Smooth muscle cell (in vitro differentiated cells): ENCODE measurements at regions not wholly inside any gene's neighbourhood (a gene's known extent, or its start where the extent isn't known, plus 50 kb on each side); places are given as distances from the start of the nearest gene placed in this dataset.

Source experiments
- DNase-seq: peaks from one replicate; lab custom pipeline; 2025; ENCODE audit not compliant: unreplicated experiment; lab: John Stamatoyannopoulos, UW
- H2AFZ ChIP-seq: fragments of 200-600 bp; sonication (generic); 2 replicates; pipeline ENCODE4 v1.6.0; 2016; ENCODE audit warnings: antibody characterized with exemption, low read depth, mild to moderate bottlenecking
- H3F3A ChIP-seq: fragments of 200-600 bp; sonication (generic); 2 replicates; pipeline ENCODE4 v1.6.0; 2017; ENCODE audit warnings: antibody characterized with exemption, low read depth
- H3K27ac ChIP-seq: fragments of 200-600 bp; sonication (generic); 2 replicates; pipeline ENCODE4 v1.5.1; 2016; ENCODE audit warnings: low read depth, mild to moderate bottlenecking
- H3K27me3 ChIP-seq: fragments of 200-600 bp; sonication (generic); 2 replicates; pipeline ENCODE4 v1.6.1; 2016; ENCODE audit warnings: low read depth, mild to moderate bottlenecking
- H3K36me3 ChIP-seq: fragments of 200-600 bp; sonication (generic); 2 replicates; pipeline ENCODE4 v1.5.1; 2016; ENCODE audit warnings: low read depth
- H3K4me1 ChIP-seq: fragments of 200-600 bp; sonication (generic); 2 replicates; pipeline ENCODE4 v1.5.1; 2016; ENCODE audit warnings: low read depth
- H3K4me2 ChIP-seq: fragments of 200-600 bp; sonication (generic); 2 replicates; pipeline ENCODE4 v1.6.0; 2016; ENCODE audit warnings: mild to moderate bottlenecking
- H3K4me3 ChIP-seq: fragments of 200-600 bp; sonication (generic); 2 replicates; pipeline ENCODE4 v1.5.1; 2016; ENCODE audit warnings: mild to moderate bottlenecking
- H3K79me2 ChIP-seq: fragments of 200-600 bp; sonication (generic); 2 replicates; pipeline ENCODE4 v1.6.0; 2016; ENCODE audit warnings: low read depth, mild to moderate bottlenecking
- H3K9ac ChIP-seq: fragments of 200-600 bp; sonication (generic); 2 replicates; pipeline ENCODE4 v1.6.0; 2016; ENCODE audit warnings: low read depth
- H3K9me3 ChIP-seq: fragments of 200-600 bp; sonication (generic); replicated peaks from 2 replicates; pipeline ENCODE4 v1.5.1; 2016; ENCODE audit warnings: low read depth
- H4K20me1 ChIP-seq: fragments of 200-600 bp; sonication (generic); 2 replicates; pipeline ENCODE4 v1.6.0; 2016; ENCODE audit warnings: low read depth
- WGBS: methylation state at CpG from one replicate; pipeline ENCODE4 v1.1.7; 2016; ENCODE audit warnings: low lambda C conversion rate; 5-methylcytosine and 5-hydroxymethylcytosine counted together
- TF ChIP-seq, protein P1 (sequence below): fragments of 200-600 bp; sonication (generic); IDR thresholded peaks from 2 replicates; pipeline ENCODE4 v1.5.1; 2017; ENCODE audit warnings: borderline replicate concordance, mild to moderate bottlenecking, antibody characterized with exemption; ENCODE audit not compliant: insufficient read depth, poor library complexity, severe bottlenecking

DNA sequence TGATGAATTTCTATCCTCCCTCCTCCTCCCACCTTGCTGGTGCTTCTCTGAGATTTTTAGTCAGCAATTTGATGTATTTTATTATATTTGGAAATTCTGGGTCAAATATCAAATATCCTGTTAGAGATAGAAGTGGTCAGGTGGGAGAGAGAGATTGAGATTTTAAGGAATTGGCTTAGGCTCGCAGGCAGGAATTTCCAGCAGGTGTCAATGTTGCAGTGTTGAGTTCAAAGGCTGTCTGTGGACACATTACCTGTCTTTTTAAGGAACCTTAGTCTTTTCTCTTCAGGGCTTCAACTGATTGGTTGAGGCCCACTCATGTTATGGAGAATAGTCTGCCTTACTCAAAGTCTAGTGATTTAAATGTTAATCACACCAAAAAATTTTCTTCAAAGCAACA lies 457.3 kb downstream of the FLRT2 start:
- Histone ChIP-seq H3K9ac (no peak overlapping the region), H3K27ac (no peak overlapping the region), H3K36me3 (no peaks in the 10 kb centered on the region), H3K4me2 (no peak overlapping the region), H3K27me3 (no peaks in the 10 kb centered on the region), H3K9me3 (no peaks in the 10 kb centered on the region), H3K4me1 (no peaks in the 10 kb centered on the region), H3K79me2 (no peaks in the 10 kb centered on the region), H3F3A (no peaks in the 10 kb centered on the region), H2AFZ (no peak overlapping the region), H3K4me3 (no peak overlapping the region), H4K20me1 (no peaks in the 10 kb centered on the region)
- no peak for DNase-seq
- 82% methylated on average over 1 of the region's 1 CpG for WGBS
- TF ChIP-seq, protein P1, sequence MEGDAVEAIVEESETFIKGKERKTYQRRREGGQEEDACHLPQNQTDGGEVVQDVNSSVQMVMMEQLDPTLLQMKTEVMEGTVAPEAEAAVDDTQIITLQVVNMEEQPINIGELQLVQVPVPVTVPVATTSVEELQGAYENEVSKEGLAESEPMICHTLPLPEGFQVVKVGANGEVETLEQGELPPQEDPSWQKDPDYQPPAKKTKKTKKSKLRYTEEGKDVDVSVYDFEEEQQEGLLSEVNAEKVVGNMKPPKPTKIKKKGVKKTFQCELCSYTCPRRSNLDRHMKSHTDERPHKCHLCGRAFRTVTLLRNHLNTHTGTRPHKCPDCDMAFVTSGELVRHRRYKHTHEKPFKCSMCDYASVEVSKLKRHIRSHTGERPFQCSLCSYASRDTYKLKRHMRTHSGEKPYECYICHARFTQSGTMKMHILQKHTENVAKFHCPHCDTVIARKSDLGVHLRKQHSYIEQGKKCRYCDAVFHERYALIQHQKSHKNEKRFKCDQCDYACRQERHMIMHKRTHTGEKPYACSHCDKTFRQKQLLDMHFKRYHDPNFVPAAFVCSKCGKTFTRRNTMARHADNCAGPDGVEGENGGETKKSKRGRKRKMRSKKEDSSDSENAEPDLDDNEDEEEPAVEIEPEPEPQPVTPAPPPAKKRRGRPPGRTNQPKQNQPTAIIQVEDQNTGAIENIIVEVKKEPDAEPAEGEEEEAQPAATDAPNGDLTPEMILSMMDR = no peak

DNA sequence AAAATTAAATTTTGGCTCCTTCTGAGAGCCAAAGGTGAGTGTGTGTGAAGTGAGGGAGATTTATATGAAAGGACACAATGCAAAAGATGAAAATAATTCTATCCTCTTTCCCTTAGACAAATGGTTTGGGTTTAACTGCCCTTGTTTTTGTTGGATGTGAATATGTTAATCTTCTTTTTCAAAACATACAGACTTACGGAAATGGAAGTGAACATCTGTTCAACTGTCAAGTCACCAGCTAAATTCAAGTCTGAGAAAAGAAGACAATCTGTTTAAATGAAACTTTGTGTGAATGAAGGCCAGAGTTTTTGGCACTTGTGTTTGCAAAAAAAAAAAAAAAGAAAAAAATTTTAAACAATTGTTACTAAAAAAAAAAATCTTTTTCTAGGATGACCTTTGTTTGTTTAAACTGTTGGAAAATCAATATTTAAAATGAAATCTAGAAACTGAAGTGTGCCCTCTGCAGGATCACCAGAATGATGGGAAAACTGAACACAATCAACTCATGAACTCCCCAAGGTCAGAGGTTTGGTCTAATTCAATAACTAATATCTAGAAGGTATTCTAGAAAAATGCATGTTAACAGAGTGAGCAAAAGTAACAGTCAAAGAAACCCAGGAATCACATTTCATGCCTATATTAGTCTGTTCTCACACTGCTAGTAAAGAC lies 448.8 kb downstream of the FLRT2 start:
- Histone ChIP-seq H3K4me3 (no peak overlapping the region), H4K20me1 (no peaks in the 10 kb centered on the region), H3K36me3 (no peaks in the 10 kb centered on the region), H3K9me3 (no peaks in the 10 kb centered on the region), H2AFZ (no peak overlapping the region), H3F3A (no peaks in the 10 kb centered on the region), H3K27me3 (no peaks in the 10 kb centered on the region), H3K27ac (no peak overlapping the region), H3K4me2 (no peak overlapping the region), H3K79me2 (no peaks in the 10 kb centered on the region), H3K9ac (no peak overlapping the region), H3K4me1 (no peaks in the 10 kb centered on the region)
- no peak for DNase-seq
- WGBS = 82% methylated on average over 1 of the region's 1 CpG
- TF ChIP-seq, protein P1 = no peak

DNA sequence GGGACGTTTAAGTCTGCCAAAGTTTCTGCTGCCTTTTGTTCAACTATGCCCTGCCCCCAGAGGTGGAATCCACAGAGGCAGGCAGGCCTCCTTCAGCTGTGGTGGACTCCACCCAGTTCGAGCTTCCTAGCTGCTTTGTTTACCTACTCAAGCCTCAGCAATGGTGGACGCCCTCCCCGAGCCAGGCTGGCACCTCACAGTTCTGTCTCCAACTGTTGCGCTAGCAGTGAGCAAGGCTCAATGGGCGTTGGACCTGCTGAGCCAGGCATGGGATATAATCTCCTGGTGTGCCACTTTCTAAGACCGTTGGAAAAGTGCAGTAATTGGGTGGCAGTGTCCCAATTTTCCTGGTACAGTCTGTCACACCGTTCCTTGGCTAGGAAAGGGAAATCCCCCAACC lies 444.7 kb downstream of the FLRT2 start:
- Histone ChIP-seq H2AFZ (no peak overlapping the region), H3K79me2 (no peaks in the 10 kb centered on the region), H3K9me3 (no peaks in the 10 kb centered on the region), H3K27me3 (no peaks in the 10 kb centered on the region), H3K4me2 (no peak overlapping the region), H3K27ac (no peak overlapping the region), H3K4me1 (no peaks in the 10 kb centered on the region), H4K20me1 (no peaks in the 10 kb centered on the region), H3K4me3 (no peak overlapping the region), H3F3A (no peaks in the 10 kb centered on the region), H3K9ac (no peak overlapping the region), H3K36me3 (no peaks in the 10 kb centered on the region)
- 80% methylated on average over 8 of the region's 8 CpGs for WGBS
- TF ChIP-seq, protein P1 = no peak
- no peak for DNase-seq

- no peaks in the 10 kb centered on the region for H3K9me3 ChIP-seq
- H3K4me3 ChIP-seq = no peak overlapping the region
- DNase-seq = no peak
- no peaks in the 10 kb centered on the region for H3K27me3 ChIP-seq
- no peak overlapping the region for H3K4me2 ChIP-seq
- no peaks in the 10 kb centered on the region for H3F3A ChIP-seq
- H3K4me1 ChIP-seq = no peaks in the 10 kb centered on the region
- H3K79me2 ChIP-seq = no peaks in the 10 kb centered on the region
- H3K36me3 ChIP-seq = no peaks in the 10 kb centered on the region
- TF ChIP-seq, protein P1 = no peak
- no peaks in the 10 kb centered on the region for H4K20me1 ChIP-seq
- H3K9ac ChIP-seq = no peak overlapping the region
- H2AFZ ChIP-seq = no peak overlapping the region
- H3K27ac ChIP-seq = no peak overlapping the region
Observed at GRCh38 chr14:85963486-85963885, 433.5 kb downstream of the FLRT2 start.
